Mammary epithelial cell (primary cell): ENCODE measurements at regions not wholly inside any gene's neighbourhood (a gene's known extent, or its start where the extent isn't known, plus 50 kb on each side); places are given as distances from the start of the nearest gene placed in this dataset.

ENCODE experiments used
- CTCF ChIP-seq, 2 donors: IDR thresholded peaks in 1 of 2; conservative IDR thresholded peaks in 1 of 2; 2 replicates each; pipeline ENCODE4 v1.5.1; 2011 to 2012; ENCODE audit warnings: inconsistent platforms in 2 of 2, low read length in 2 of 2, mild to moderate bottlenecking in 2 of 2, control low read depth in 1 of 2, low read depth in 1 of 2; ENCODE audit not compliant: insufficient read depth in 1 of 2; ENCODE audit errors: extremely low read depth in 1 of 2
- EZH2 ChIP-seq: IDR thresholded peaks from 2 replicates; pipeline ENCODE4 v1.6.1; 2012; ENCODE audit warnings: low read length, inconsistent platforms, borderline replicate concordance

GRCh38 chr4:160493206-160493605 is 1390.3 kb downstream of the RAPGEF2 start:
- TF ChIP-seq CTCF (conservative IDR thresholded peaks at IDR 0.05 in 1 of 2, IDR thresholded peaks at IDR 0.05 in 1 of 2; ENCODE audit: extremely low read depth in 1 of 2, insufficient read depth in 1 of 2, low read depth in 1 of 2, low read length in 2 of 2) (no peak), EZH2 (no peak)
